Stomach (tissue), 4 donors: ENCODE measurements at regions not wholly inside any gene's neighbourhood (a gene's known extent, or its start where the extent isn't known, plus 50 kb on each side); places are given as distances from the start of the nearest gene placed in this dataset.

Source experiments
- POLR2A ChIP-seq, 4 donors: fragments of 450-650 bp; IDR thresholded peaks; one replicate each; pipeline ENCODE4 v1.6.1; 2016; ENCODE audit warnings: antibody characterized with exemption in 4 of 4, control low read depth in 2 of 4, mild to moderate bottlenecking in 1 of 4, moderate library complexity in 1 of 4
- TF ChIP-seq, protein P1 (sequence below), 7 experiments: fragments of 450-650 bp in 4 of 7; fragments of 200-600 bp in 3 of 7; sonication (generic) in 3 of 7; IDR thresholded peaks; one replicate each; pipeline ENCODE4 v1.5.1; 2016 to 2019; ENCODE audit warnings: antibody characterized with exemption in 7 of 7, control low read depth in 2 of 7, mild to moderate bottlenecking in 1 of 7

DNA sequence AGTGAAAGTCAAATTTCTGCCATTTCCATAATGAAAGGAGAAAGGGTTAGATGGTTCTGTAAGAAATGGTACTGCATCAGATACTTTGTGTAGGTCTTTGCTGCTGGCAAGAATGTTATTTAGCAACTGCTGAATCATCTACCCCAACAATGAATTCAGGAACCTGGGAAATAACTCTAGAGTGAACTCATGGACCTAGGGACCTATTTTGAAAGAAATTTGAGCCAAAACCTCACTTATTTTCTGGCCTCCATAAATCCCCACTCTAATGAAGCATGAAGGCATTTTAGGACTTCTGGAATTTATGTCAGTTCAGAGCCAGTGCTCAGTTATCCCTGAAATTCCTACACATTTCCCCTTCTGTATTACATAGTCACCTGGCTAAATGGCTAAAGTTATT, 50.9 kb upstream of the CPNE8 start:
- TF ChIP-seq, protein P1, sequence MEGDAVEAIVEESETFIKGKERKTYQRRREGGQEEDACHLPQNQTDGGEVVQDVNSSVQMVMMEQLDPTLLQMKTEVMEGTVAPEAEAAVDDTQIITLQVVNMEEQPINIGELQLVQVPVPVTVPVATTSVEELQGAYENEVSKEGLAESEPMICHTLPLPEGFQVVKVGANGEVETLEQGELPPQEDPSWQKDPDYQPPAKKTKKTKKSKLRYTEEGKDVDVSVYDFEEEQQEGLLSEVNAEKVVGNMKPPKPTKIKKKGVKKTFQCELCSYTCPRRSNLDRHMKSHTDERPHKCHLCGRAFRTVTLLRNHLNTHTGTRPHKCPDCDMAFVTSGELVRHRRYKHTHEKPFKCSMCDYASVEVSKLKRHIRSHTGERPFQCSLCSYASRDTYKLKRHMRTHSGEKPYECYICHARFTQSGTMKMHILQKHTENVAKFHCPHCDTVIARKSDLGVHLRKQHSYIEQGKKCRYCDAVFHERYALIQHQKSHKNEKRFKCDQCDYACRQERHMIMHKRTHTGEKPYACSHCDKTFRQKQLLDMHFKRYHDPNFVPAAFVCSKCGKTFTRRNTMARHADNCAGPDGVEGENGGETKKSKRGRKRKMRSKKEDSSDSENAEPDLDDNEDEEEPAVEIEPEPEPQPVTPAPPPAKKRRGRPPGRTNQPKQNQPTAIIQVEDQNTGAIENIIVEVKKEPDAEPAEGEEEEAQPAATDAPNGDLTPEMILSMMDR (IDR thresholded peaks at IDR 0.05): no peak
- TF ChIP-seq POLR2A (IDR thresholded peaks at IDR 0.05): no peak
